HepG2 (cell line): ENCODE measurements at regions not wholly inside any gene's neighbourhood (a gene's known extent, or its start where the extent isn't known, plus 50 kb on each side); places are given as distances from the start of the nearest gene placed in this dataset.

Source experiments
- ATAC-seq: fragments of 200-7000 bp; cut with Tn5 transposase; 3 replicates; pipeline ENCODE4 v1.9.1; 2020; ENCODE audit warnings: mild to moderate bottlenecking, moderate library complexity
- BruUV-seq: library from RNA; stranded (reverse); fragments of 400-500 nt; replicated peaks from 2 replicates; lab custom pipeline; 2021; lab: Mats Ljungman, UMichigan
- CTCF ChIA-PET: fragments of 300-600 bp; formaldehyde crosslinking; extraction: SDS; loops from one replicate; lab custom pipeline; 2021; ENCODE audit warnings: low total read pairs, inconsistent platforms, low intra/inter-chr PET ratio; lab: Yijun Ruan, JAX
- POLR2A ChIA-PET: fragments of 350-600 bp; sonication (Branson Sonifier 250); formaldehyde crosslinking; loops from one replicate; lab custom pipeline; 2020; ENCODE audit warnings: antibody characterized with exemption, inconsistent platforms; lab: Yijun Ruan, JAX
- DNase-seq: peaks from one replicate; pipeline ENCODE4 v3.0.0-alpha.2; 2015; ENCODE audit warnings: low spot score
- FAIRE-seq: peaks from 3 replicates; lab custom pipeline; 2011; peaks lifted over from hg19 to GRCh38; lab: Jason Lieb, UNC
- H2AFZ ChIP-seq: one replicate; pipeline ENCODE4 v1.6.1; 2011; ENCODE audit warnings: low read length, inconsistent platforms
- H3K27ac ChIP-seq: fragments of 300-600 bp; 3 replicates; pipeline ENCODE4 v1.8.0; 2011; ENCODE audit warnings: mixed run types, mild to moderate bottlenecking, mixed read lengths, low read length, inconsistent platforms; ENCODE audit not compliant: insufficient read depth; ENCODE audit errors: extremely low read length
- H3K27me3 ChIP-seq, 2 experiments: fragments of 200-600 bp in 1 of 2; 2 replicates in 1 of 2; 3 replicates in 1 of 2; pipeline versions ENCODE4 v1.6.0 to v1.8.0; 2011; ENCODE audit warnings: low read length in 2 of 2, mild to moderate bottlenecking in 2 of 2, moderate library complexity in 2 of 2, inconsistent platforms in 1 of 2; ENCODE audit not compliant: insufficient read depth in 2 of 2, control insufficient read depth in 1 of 2
- H3K36me3 ChIP-seq, 2 experiments: fragments of 200-600 bp in 1 of 2; replicated peaks in 1 of 2; 2 replicates in 1 of 2; 3 replicates in 1 of 2; pipeline versions ENCODE4 v1.5.1 to v1.8.0; 2011; ENCODE audit warnings: low read length in 2 of 2, inconsistent platforms in 1 of 2; ENCODE audit not compliant: insufficient read depth in 2 of 2, control insufficient read depth in 1 of 2
- H3K4me1 ChIP-seq: 2 replicates; pipeline ENCODE4 v1.5.1; 2012; ENCODE audit warnings: low read length, inconsistent platforms; ENCODE audit not compliant: insufficient read depth
- H3K4me2 ChIP-seq: 2 replicates; pipeline ENCODE4 v1.6.0; 2011; ENCODE audit warnings: low read depth, low read length, inconsistent platforms
- H3K4me3 ChIP-seq, 3 experiments: fragments of 200-600 bp in 1 of 3; sonication (generic), shearing (Covaris generic) in 1 of 3; replicated peaks in 1 of 3; 2 replicates each; pipeline ENCODE4 v1.5.1; 2011 to 2016; ENCODE audit warnings: low read length in 3 of 3, inconsistent platforms in 2 of 3, low read depth in 2 of 3, mild to moderate bottlenecking in 2 of 3, control low read depth in 1 of 3, mixed read lengths in 1 of 3; ENCODE audit not compliant: insufficient read depth in 1 of 3
- H3K79me2 ChIP-seq: one replicate; pipeline ENCODE4 v1.6.1; 2011; ENCODE audit warnings: low read length, inconsistent platforms; ENCODE audit not compliant: insufficient read depth
- H3K9ac ChIP-seq: 2 replicates; pipeline ENCODE4 v1.6.0; 2011; ENCODE audit warnings: mild to moderate bottlenecking, low read depth, low read length, inconsistent platforms; ENCODE audit not compliant: insufficient read depth
- H3K9me3 ChIP-seq: 2 replicates; pipeline ENCODE4 v1.5.1; 2012; ENCODE audit warnings: mild to moderate bottlenecking, low read length
- H4K20me1 ChIP-seq: 2 replicates; pipeline ENCODE4 v1.6.0; 2011; ENCODE audit warnings: inconsistent platforms, mild to moderate bottlenecking, low read length, moderate library complexity; ENCODE audit not compliant: insufficient read depth
- CREB1 ChIP-seq, 2 experiments: fragments of 450-650 bp in 1 of 2; IDR thresholded peaks; 2 replicates each; pipeline ENCODE4 v1.6.1; 2016 to 2017; ENCODE audit warnings: control low read depth in 1 of 2, mild to moderate bottlenecking in 1 of 2, missing compliant biosample characterization in 1 of 2, missing genetic modification characterization in 1 of 2
- GPN1 ChIP-seq: sonication (generic); formaldehyde crosslinking; IDR thresholded peaks from 2 replicates; pipeline ENCODE4 v1.5.1; 2020; ENCODE audit warnings: missing genetic modification reagents, borderline replicate concordance
- HMG20A ChIP-seq: IDR thresholded peaks from 2 replicates; pipeline ENCODE4 v1.6.1; 2016; ENCODE audit warnings: borderline replicate concordance
- HOXA9 ChIP-seq: sonication (generic); formaldehyde crosslinking; IDR thresholded peaks from 2 replicates; pipeline ENCODE4 v1.8.1; 2022; ENCODE audit warnings: missing genetic modification reagents, mild to moderate bottlenecking, moderate library complexity, borderline replicate concordance
- KLF16 ChIP-seq, 2 experiments: sonication (generic) in 1 of 2; formaldehyde crosslinking in 1 of 2; IDR thresholded peaks; 2 replicates each; pipeline versions ENCODE4 v1.6.1 to v1.8.0; 2016 to 2023; ENCODE audit warnings: missing genetic modification reagents in 2 of 2, missing compliant biosample characterization in 1 of 2
- MAFG ChIP-seq: sonication (generic); formaldehyde crosslinking; IDR thresholded peaks from 2 replicates; pipeline ENCODE4 v1.5.1; 2020; ENCODE audit warnings: mild to moderate bottlenecking, missing genetic modification reagents
- NR2F1 ChIP-seq, 2 experiments: fragments of 450-650 bp in 1 of 2; formaldehyde crosslinking in 1 of 2; IDR thresholded peaks; 2 replicates each; pipeline versions ENCODE4 v1.5.0 to v1.6.1; 2016 to 2020; ENCODE audit warnings: mild to moderate bottlenecking in 1 of 2, missing compliant biosample characterization in 1 of 2, missing genetic modification reagents in 1 of 2, moderate library complexity in 1 of 2
- POGZ ChIP-seq: sonication (generic); formaldehyde crosslinking; IDR thresholded peaks from 2 replicates; pipeline ENCODE4 v1.4.0; 2020; ENCODE audit warnings: mild to moderate bottlenecking, missing genetic modification reagents
- SMARCC2 ChIP-seq: fragments of 450-650 bp; IDR thresholded peaks from 2 replicates; pipeline ENCODE4 v1.6.1; 2017; ENCODE audit warnings: antibody characterized with exemption, mild to moderate bottlenecking
- ZBTB42 ChIP-seq: sonication (generic); formaldehyde crosslinking; IDR thresholded peaks from 2 replicates; pipeline ENCODE4 v1.5.0; 2020; ENCODE audit warnings: mild to moderate bottlenecking, missing genetic modification reagents
- ZFP41 ChIP-seq: sonication (generic); formaldehyde crosslinking; IDR thresholded peaks from 2 replicates; pipeline ENCODE4 v1.4.0; 2020; ENCODE audit warnings: mild to moderate bottlenecking, missing genetic modification reagents, borderline replicate concordance
- ZNF3 ChIP-seq: IDR thresholded peaks from 2 replicates; pipeline ENCODE4 v1.7.0; 2017; ENCODE audit warnings: inconsistent platforms
- ZNF605 ChIP-seq: sonication (generic); formaldehyde crosslinking; IDR thresholded peaks from 2 replicates; pipeline ENCODE4 v1.8.0; 2022; ENCODE audit warnings: mild to moderate bottlenecking, missing genetic modification reagents
- ZNF83 ChIP-seq: sonication (generic); formaldehyde crosslinking; IDR thresholded peaks from 2 replicates; pipeline ENCODE4 v1.4.0; 2020; ENCODE audit warnings: missing genetic modification reagents, mild to moderate bottlenecking, borderline replicate concordance
- ZNF839 ChIP-seq: sonication (generic); formaldehyde crosslinking; IDR thresholded peaks from 2 replicates; pipeline ENCODE4 v1.4.0; 2020; ENCODE audit warnings: missing genetic modification reagents, mild to moderate bottlenecking, borderline replicate concordance
- WGBS: methylation state at CpG from one replicate; pipeline ENCODE4 v1.1.6; 2017; ENCODE audit warnings: low lambda C conversion rate; 5-methylcytosine and 5-hydroxymethylcytosine counted together
- in situ Hi-C: cut with HindIII; loops from 2 replicates; pipeline ENCODE4 v1.10.0; 2017; ENCODE audit warnings: low pct_unique_long_range_greater_than_20kb; ENCODE audit not compliant: extremely low pct_ligation_motif_present
- intact Hi-C: fragments of 100-400 bp; cut with micrococcal nuclease; formaldehyde crosslinking; loops from one replicate; pipeline ENCODE4 v1.10.0; 2022; ENCODE audit not compliant: unreplicated experiment
- TF ChIP-seq, protein P1 (sequence below): sonication (generic); formaldehyde crosslinking; IDR thresholded peaks from 2 replicates; pipeline ENCODE4 v1.4.0; 2020; ENCODE audit warnings: mild to moderate bottlenecking, missing genetic modification reagents
- TF ChIP-seq, protein P2 (sequence below): sonication (generic); formaldehyde crosslinking; IDR thresholded peaks from 2 replicates; pipeline ENCODE4 v1.8.0; 2022; ENCODE audit warnings: mild to moderate bottlenecking, missing genetic modification reagents; ENCODE audit not compliant: insufficient replicate concordance

DNA sequence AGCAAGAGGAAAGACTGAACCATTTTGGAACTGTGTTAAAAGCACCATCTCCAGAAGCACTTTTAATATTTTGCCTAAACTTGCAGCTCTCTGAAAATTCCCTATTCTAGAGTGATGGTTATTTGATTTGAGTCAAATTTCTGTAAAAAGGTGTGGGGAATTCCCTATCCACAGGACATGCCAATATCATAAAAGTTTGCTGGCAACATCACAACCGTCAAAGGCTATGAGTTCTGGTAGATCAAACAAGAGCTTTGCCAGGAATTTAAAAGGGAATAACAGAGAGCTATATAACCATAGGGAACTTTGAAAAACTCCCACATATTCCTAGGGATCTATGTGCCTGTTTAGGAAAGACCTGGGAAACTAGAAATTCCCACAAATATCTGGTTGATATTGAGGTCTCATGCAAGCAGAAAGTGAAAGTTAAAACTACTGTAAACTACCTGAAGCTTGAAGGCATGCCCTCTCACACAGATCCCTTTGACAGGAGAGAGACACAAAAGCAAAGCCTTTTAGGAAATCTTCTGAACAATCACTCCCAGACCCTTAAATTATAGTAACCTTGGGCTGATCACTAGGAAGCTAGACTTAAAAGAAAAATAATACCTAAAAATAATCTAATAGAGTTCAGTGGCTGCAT lies 549.9 kb downstream of the ANXA1 start:
- no peaks in the 10 kb centered on the region for H4K20me1 ChIP-seq
- intact Hi-C loops: no loop called here
- H3K4me1 ChIP-seq: no peaks in the 10 kb centered on the region
- ChIA-PET CTCF (no interaction called here), POLR2A (no interaction called here)
- no peaks in the 10 kb centered on the region for H3K36me3 ChIP-seq
- no peak overlapping the region for H3K4me2 ChIP-seq
- WGBS: 0% methylated on average over 1 of the region's 1 CpG
- TF ChIP-seq HOXA9: no peak
- TF ChIP-seq GPN1 (CRISPR knock-in tag): no peak
- no peak for TF ChIP-seq KLF16 (CRISPR knock-in tag; IDR thresholded peaks at IDR 0.05)
- no peak for TF ChIP-seq CREB1 (IDR thresholded peaks at IDR 0.05)
- TF ChIP-seq CREB1 (CRISPR knock-in tag; IDR thresholded peaks at IDR 0.05): no peak
- no peak for TF ChIP-seq ZFP41 (CRISPR knock-in tag)
- TF ChIP-seq ZNF839 (CRISPR knock-in tag): no peak
- TF ChIP-seq ZBTB42 (CRISPR knock-in tag): no peak
- no peak for TF ChIP-seq HMG20A (CRISPR knock-in tag)
- TF ChIP-seq, all 625 proteins: peak for 0
- Histone ChIP-seq H2AFZ (peak overlapping the region; percentile 54), H3K4me3 (no peak overlapping the region), H3K9me3 (no peaks in the 10 kb centered on the region), H3K27ac (no peak overlapping the region), H3K9ac (no peak overlapping the region), H3K27me3 (no peaks in the 10 kb centered on the region), H3K79me2 (no peaks in the 10 kb centered on the region)
- FAIRE-seq (no peak), ATAC-seq (no peak), DNase-seq (no peak)
- in situ Hi-C loops: no loop called here
- BruUV-seq: no TSS peak

- FAIRE-seq: no peak
- no peaks in the 10 kb centered on the region for H3K36me3 ChIP-seq
- no peak for ATAC-seq
- TF ChIP-seq ZNF83 (CRISPR knock-in tag) (no peak), POGZ (CRISPR knock-in tag) (no peak), NR2F1 (CRISPR knock-in tag; IDR thresholded peaks at IDR 0.05) (no peak), ZNF3 (CRISPR knock-in tag) (no peak), SMARCC2 (no peak), ZNF605 (no peak), MAFG (CRISPR knock-in tag) (no peak)
- TF ChIP-seq, protein P1, sequence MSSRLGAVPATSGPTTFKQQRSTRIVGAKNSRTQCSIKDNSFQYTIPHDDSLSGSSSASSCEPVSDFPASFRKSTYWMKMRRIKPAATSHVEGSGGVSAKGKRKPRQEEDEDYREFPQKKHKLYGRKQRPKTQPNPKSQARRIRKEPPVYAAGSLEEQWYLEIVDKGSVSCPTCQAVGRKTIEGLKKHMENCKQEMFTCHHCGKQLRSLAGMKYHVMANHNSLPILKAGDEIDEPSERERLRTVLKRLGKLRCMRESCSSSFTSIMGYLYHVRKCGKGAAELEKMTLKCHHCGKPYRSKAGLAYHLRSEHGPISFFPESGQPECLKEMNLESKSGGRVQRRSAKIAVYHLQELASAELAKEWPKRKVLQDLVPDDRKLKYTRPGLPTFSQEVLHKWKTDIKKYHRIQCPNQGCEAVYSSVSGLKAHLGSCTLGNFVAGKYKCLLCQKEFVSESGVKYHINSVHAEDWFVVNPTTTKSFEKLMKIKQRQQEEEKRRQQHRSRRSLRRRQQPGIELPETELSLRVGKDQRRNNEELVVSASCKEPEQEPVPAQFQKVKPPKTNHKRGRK (CRISPR knock-in tag): no peak
- TF ChIP-seq, protein P2, sequence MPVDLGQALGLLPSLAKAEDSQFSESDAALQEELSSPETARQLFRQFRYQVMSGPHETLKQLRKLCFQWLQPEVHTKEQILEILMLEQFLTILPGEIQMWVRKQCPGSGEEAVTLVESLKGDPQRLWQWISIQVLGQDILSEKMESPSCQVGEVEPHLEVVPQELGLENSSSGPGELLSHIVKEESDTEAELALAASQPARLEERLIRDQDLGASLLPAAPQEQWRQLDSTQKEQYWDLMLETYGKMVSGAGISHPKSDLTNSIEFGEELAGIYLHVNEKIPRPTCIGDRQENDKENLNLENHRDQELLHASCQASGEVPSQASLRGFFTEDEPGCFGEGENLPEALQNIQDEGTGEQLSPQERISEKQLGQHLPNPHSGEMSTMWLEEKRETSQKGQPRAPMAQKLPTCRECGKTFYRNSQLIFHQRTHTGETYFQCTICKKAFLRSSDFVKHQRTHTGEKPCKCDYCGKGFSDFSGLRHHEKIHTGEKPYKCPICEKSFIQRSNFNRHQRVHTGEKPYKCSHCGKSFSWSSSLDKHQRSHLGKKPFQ (CRISPR knock-in tag): no peak
Measured at GRCh38 chr9:73714294-73714693, 562.6 kb downstream of the ANXA1 start.

More at GRCh38 chr9:73714294-73714693, 562.6 kb downstream of the ANXA1 start:
- BruUV-seq: no TSS peak
- no peaks in the 10 kb centered on the region for H3K27me3 ChIP-seq
- POLR2A ChIA-PET: no interaction called here
- no peaks in the 10 kb centered on the region for H4K20me1 ChIP-seq
- DNase-seq: no peak
- H3K9me3 ChIP-seq: no peaks in the 10 kb centered on the region
- H3K4me3 ChIP-seq: no peak overlapping the region
- H2AFZ ChIP-seq: no peak overlapping the region
- H3K9ac ChIP-seq: no peak overlapping the region
- no peak overlapping the region for H3K27ac ChIP-seq
- H3K79me2 ChIP-seq: no peaks in the 10 kb centered on the region
- CTCF ChIA-PET: no interaction called here
- no peak overlapping the region for H3K4me2 ChIP-seq
- H3K4me1 ChIP-seq: no peaks in the 10 kb centered on the region
- 4% methylated on average over 1 of the region's 1 CpG for WGBS
- in situ Hi-C loops: no loop called here
- intact Hi-C loops: no loop called here
